Small intestine (tissue), 7 donors: ENCODE measurements at regions not wholly inside any gene's neighbourhood (a gene's known extent, or its start where the extent isn't known, plus 50 kb on each side); places are given as distances from the start of the nearest gene placed in this dataset.

Source experiments
- DNase-seq, 2 donors: peaks; one replicate each; pipeline versions ENCODE4 v3.0.0 to v3.0.0-alpha.2; 2013
- FAIRE-seq: peaks from 2 replicates; lab custom pipeline; 2012; peaks lifted over from hg19 to GRCh38; lab: Jason Lieb, UNC
- H3K27ac ChIP-seq, 3 donors: one replicate each; pipeline ENCODE4 v1.5.1; 2013; ENCODE audit warnings: low read length in 2 of 3, mild to moderate bottlenecking in 2 of 3, control low read depth in 1 of 3, inconsistent platforms in 1 of 3, low read depth in 1 of 3, moderate library complexity in 1 of 3
- H3K27me3 ChIP-seq, 3 donors: one replicate each; pipeline ENCODE4 v1.6.1; 2013; ENCODE audit warnings: low read length in 3 of 3, inconsistent platforms in 1 of 3; ENCODE audit not compliant: control insufficient read depth in 3 of 3, insufficient read depth in 3 of 3
- H3K36me3 ChIP-seq, 3 donors: one replicate each; pipeline ENCODE4 v1.6.1; 2013; ENCODE audit warnings: low read length in 3 of 3, inconsistent platforms in 1 of 3, low read depth in 1 of 3, mild to moderate bottlenecking in 1 of 3, moderate library complexity in 1 of 3; ENCODE audit not compliant: control insufficient read depth in 3 of 3, insufficient read depth in 2 of 3
- H3K4me1 ChIP-seq, 3 donors: one replicate each; pipeline ENCODE4 v1.6.1; 2013; ENCODE audit warnings: low read length in 2 of 3, inconsistent platforms in 1 of 3, low read depth in 1 of 3, mild to moderate bottlenecking in 1 of 3, moderate library complexity in 1 of 3; ENCODE audit not compliant: control insufficient read depth in 3 of 3, insufficient read depth in 2 of 3
- H3K4me3 ChIP-seq, 3 donors: one replicate each; pipeline ENCODE4 v1.5.1; 2013; ENCODE audit warnings: low read length in 3 of 3, control low read depth in 1 of 3, inconsistent platforms in 1 of 3, low read depth in 1 of 3, mild to moderate bottlenecking in 1 of 3, moderate library complexity in 1 of 3
- H3K9me3 ChIP-seq, 2 donors: one replicate each; pipeline ENCODE4 v1.6.1; 2013; ENCODE audit warnings: low read depth in 1 of 2, low read length in 1 of 2; ENCODE audit not compliant: control insufficient read depth in 2 of 2, insufficient read depth in 1 of 2
- WGBS, 3 donors: extraction: QIAGEN DNeasy Blood & Tissue Kit; methylation state at CpG; one replicate each; pipeline ENCODE4 v1.1.7; 2013; 5-methylcytosine and 5-hydroxymethylcytosine counted together
- donor health status: healthy with polysubstance abuse.
- donor health status: control.
- donor health status: control.
- donor health status: Bipolar disorder and iron deficiency.
- donor health status: healthy.

- Histone ChIP-seq H3K36me3 (no peaks in the 10 kb centered on the region), H3K4me1 (no peaks in the 10 kb centered on the region), H3K27me3 (no peaks in the 10 kb centered on the region), H3K9me3 (peaks cover 0 to 13% of the 10 kb centered on the region in 2 donors), H3K4me3 (no peak overlapping the region), H3K27ac (no peak overlapping the region)
- no peak for DNase-seq
- FAIRE-seq = no peak
- WGBS, 3 donors = 91 to 93% (median 93%) methylated on average over 4 of the region's 4 CpGs
Observed at GRCh38 chr5:75002271-75002670, 50.1 kb downstream of the GCNT4 start.

DNA sequence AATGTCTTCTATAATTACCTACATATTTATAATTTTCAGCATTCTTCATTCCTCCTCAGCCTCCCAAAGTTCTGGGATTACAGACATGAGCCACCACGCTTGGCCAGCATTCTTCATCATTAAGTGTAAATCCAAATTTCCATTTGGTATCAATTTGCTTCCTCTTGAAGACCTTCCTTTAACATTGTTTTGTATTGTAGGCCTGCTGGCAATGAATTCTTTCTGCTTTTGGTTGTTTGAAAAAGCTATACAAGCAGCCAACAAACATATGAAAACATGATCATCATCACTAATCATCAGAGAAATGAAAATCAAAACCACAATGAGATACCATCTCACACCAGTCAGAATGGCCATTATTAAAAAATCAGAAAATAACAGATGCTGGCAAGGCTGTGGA lies 56.4 kb downstream of the GCNT4 start:
- H3K4me3 ChIP-seq = no peak overlapping the region
- no peaks in the 10 kb centered on the region for H3K36me3 ChIP-seq
- no peak overlapping the region for H3K27ac ChIP-seq
- DNase-seq (no peak), FAIRE-seq (no peak)
- peaks cover 0 to 4% (median 0%) of the 10 kb centered on the region in 3 donors for H3K4me1 ChIP-seq
- H3K27me3 ChIP-seq = no peaks in the 10 kb centered on the region
- 85 to 96% (median 91%) methylated on average over 1 of the region's 1 CpG for WGBS, 3 donors
- no peaks in the 10 kb centered on the region for H3K9me3 ChIP-seq

GRCh38 chr5:74994826-74995225 lies 57.5 kb downstream of the GCNT4 start:
- no peaks in the 10 kb centered on the region for H3K36me3 ChIP-seq
- WGBS, 3 donors = 71 to 73% (median 73%) methylated on average over 2 of the region's 2 CpGs
- H3K4me1 ChIP-seq = peaks cover 0 to 4% (median 0%) of the 10 kb centered on the region in 3 donors
- DNase-seq = no peak
- no peak overlapping the region for H3K4me3 ChIP-seq
- FAIRE-seq = no peak
- H3K27me3 ChIP-seq = no peaks in the 10 kb centered on the region
- no peak overlapping the region for H3K27ac ChIP-seq
- no peaks in the 10 kb centered on the region for H3K9me3 ChIP-seq

- Histone ChIP-seq H3K27me3 (no peaks in the 10 kb centered on the region), H3K4me3 (no peak overlapping the region), H3K36me3 (no peaks in the 10 kb centered on the region), H3K27ac (no peak overlapping the region), H3K4me1 (peaks cover 0 to 5% (median 4%) of the 10 kb centered on the region in 3 donors), H3K9me3 (no peaks in the 10 kb centered on the region)
- DNase-seq = no peak
- 77 to 86% (median 86%) methylated on average over 4 of the region's 4 CpGs for WGBS, 3 donors
- no peak for FAIRE-seq
Observed at GRCh38 chr5:74993743-74994142, 58.6 kb downstream of the GCNT4 start.

DNA sequence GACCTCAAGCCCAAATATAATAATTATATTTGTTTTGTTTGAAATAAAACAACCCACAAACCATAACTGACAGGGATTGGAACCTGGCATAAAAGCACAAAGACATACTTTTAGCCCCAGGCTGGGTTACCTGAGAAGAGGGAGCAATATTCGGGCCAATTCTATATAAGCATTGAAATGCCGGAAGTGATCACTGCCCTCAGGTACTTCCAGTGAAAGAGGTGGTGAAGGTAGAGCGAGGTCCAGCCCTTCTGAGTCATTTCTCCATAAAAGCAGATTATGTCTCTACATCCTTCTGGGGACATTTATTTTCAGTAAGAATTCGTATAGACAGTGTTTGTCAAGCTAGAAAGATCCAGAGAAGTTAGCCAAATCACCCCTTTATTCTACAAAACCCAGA lies 59.6 kb downstream of the GCNT4 start:
- no peak for FAIRE-seq

DNA sequence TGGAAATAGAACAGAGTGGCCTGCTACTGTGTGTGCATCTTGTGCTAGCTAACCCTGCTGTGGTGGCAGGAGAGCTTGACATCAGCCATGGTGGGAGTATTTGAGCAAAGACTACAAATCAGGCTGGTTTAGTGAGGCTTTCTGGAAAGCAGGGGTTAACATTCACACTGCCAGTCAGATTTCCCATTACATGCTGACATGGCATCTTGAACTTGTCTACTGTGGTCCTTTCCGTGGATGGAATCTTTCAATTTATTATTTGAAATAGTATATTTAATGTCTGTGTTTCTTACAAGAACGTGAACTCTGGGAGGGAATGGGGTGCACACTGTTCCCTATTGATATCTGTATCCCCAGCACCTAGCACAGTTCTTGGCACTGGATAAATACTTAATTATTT lies 60.8 kb downstream of the GCNT4 start:
- Histone ChIP-seq H3K27ac (no peak overlapping the region), H3K27me3 (no peaks in the 10 kb centered on the region), H3K4me1 (peaks cover 0 to 5% (median 4%) of the 10 kb centered on the region in 3 donors), H3K36me3 (no peaks in the 10 kb centered on the region), H3K4me3 (no peak overlapping the region), H3K9me3 (no peaks in the 10 kb centered on the region)
- DNase-seq (peak in 1 of 2 donors; percentile 77), FAIRE-seq (no peak)
- WGBS, 3 donors = 48 to 70% (median 61%) methylated on average over 2 of the region's 2 CpGs

More for the DNA sequence above, 59.6 kb downstream of the GCNT4 start:
- Histone ChIP-seq H3K27ac (peak overlapping the region in 1 of 3 donors; percentile 32), H3K36me3 (no peaks in the 10 kb centered on the region), H3K9me3 (no peaks in the 10 kb centered on the region), H3K4me3 (no peak overlapping the region), H3K4me1 (peaks cover 0 to 5% (median 4%) of the 10 kb centered on the region in 3 donors), H3K27me3 (no peaks in the 10 kb centered on the region)
- WGBS, 3 donors = 44 to 66% (median 65%) methylated on average over 4 of the region's 4 CpGs
- DNase-seq = peak; percentile 28 to 61

- FAIRE-seq (no peak), DNase-seq (no peak)
- H3K36me3 ChIP-seq = no peaks in the 10 kb centered on the region
- H3K27me3 ChIP-seq = no peaks in the 10 kb centered on the region
- WGBS, 3 donors = 88 to 96% (median 91%) methylated on average over 6 of the region's 6 CpGs
- no peak overlapping the region for H3K27ac ChIP-seq
- no peak overlapping the region for H3K4me3 ChIP-seq
- H3K9me3 ChIP-seq = no peaks in the 10 kb centered on the region
- peaks cover 0 to 5% (median 4%) of the 10 kb centered on the region in 3 donors for H3K4me1 ChIP-seq
Observed at GRCh38 chr5:74990194-74990593, 62.2 kb downstream of the GCNT4 start.

DNA sequence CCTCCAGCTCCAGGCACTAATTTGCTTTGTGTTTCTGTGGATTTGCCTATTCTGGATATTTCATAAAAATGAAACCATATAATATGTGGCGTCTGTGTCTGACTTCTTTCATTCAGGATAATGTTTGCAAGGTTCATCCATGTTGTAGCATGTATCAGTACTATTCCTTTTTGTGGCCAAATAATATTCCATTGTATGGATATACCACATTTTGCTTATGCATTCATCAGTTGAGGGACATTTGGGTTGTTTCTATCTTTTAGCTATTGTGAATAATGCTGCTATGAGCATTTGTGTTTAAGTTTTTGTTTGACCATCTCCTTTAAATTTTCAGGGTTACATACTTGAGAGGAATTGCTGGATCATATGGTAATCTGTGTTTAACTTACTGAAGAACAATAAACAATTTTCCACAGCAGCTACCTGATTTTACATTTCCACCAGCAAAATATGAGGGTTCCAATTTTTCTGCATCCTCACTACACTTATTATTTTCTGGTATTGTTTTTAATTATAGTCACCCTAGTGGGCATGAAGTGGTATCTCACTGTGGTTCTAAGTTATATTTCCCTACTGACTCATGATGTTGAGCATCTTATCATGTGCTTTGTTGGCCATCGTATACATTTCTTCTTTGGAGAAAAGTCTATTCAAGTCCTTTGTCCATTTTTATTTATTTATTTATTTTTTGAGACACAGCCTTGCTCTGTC lies 63.9 kb downstream of the GCNT4 start:
- H3K27ac ChIP-seq = no peak overlapping the region
- H3K4me3 ChIP-seq = no peak overlapping the region
- 89 to 97% (median 95%) methylated on average over 2 of the region's 2 CpGs for WGBS, 3 donors
- DNase-seq (no peak), FAIRE-seq (no peak)
- H3K27me3 ChIP-seq = no peaks in the 10 kb centered on the region
- H3K4me1 ChIP-seq = peaks cover 0 to 5% (median 4%) of the 10 kb centered on the region in 3 donors
- no peaks in the 10 kb centered on the region for H3K36me3 ChIP-seq
- no peaks in the 10 kb centered on the region for H3K9me3 ChIP-seq
